ENCODE measurements at regions not wholly inside any gene's neighbourhood (a gene's known extent, or its start where the extent isn't known, plus 50 kb on each side); places are given as distances from the start of the nearest gene placed in this dataset.

DNA sequence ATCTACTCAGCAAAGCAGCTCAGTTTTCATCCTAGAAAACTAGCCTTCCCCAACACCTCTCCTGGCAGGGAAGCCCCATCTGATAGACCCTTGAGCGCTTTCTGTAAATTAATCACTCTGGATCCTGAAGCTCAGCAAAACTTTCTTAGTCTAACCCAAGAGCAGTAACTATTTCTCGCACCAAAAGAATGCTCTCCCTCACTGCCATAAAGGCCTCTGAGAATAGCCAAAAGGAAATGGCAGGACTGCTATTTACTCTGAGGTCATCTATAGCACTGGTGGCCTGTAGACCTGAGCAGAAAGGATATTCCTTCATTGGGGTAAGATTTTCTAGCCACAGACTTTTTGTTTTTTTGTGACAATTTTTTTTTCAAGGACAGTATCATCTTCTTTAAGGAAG lies 345.8 kb upstream of the ADAMTS9 start:
- Histone ChIP-seq H3K4me3 (ENCODE audit: low read depth in 1 of 2, low read length in 1 of 2) (no peak overlapping the region), H3K4me1 (ENCODE audit: control insufficient read depth in 1 of 2, insufficient read depth in 1 of 2, low read depth in 1 of 2, low read length in 1 of 2) (no peaks in the 10 kb centered on the region), H3K27ac (no peak overlapping the region), H3K9me3 (no peaks in the 10 kb centered on the region), H3K36me3 (no peaks in the 10 kb centered on the region), H3K27me3 (no peaks in the 10 kb centered on the region)
- TF ChIP-seq, protein P1, sequence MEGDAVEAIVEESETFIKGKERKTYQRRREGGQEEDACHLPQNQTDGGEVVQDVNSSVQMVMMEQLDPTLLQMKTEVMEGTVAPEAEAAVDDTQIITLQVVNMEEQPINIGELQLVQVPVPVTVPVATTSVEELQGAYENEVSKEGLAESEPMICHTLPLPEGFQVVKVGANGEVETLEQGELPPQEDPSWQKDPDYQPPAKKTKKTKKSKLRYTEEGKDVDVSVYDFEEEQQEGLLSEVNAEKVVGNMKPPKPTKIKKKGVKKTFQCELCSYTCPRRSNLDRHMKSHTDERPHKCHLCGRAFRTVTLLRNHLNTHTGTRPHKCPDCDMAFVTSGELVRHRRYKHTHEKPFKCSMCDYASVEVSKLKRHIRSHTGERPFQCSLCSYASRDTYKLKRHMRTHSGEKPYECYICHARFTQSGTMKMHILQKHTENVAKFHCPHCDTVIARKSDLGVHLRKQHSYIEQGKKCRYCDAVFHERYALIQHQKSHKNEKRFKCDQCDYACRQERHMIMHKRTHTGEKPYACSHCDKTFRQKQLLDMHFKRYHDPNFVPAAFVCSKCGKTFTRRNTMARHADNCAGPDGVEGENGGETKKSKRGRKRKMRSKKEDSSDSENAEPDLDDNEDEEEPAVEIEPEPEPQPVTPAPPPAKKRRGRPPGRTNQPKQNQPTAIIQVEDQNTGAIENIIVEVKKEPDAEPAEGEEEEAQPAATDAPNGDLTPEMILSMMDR (IDR thresholded peaks at IDR 0.05): no peak

DNA sequence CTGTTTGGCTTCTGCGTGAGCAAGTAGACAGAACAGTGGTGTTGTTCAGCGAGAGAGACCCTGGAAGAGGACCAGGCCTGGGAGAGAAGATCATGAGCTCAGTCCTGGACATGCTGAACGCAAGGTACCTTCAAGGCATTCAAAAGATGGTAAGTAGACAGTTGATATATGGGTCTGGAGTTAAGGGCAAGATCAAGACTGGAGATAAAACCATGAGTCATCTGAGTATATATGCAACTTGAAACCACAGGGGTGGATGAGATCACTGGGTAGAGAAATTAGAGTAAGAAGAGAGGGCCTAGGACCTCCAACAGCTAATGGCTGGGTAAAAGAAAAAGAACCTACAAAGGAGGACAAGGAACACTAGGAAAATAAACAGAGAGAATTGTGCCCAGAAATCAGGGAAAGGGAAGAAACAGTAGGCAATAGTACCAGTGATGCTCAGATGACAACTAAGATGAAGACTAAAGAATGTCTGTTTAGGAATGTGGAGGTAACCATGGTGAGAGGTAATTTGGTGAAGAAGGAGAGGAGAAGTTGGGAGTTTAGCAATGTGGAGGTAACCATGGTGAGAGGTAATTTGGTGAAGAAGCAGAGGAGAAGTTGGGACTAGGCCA lies 343.2 kb upstream of the ADAMTS9 start:
- Histone ChIP-seq H3K9me3 (no peaks in the 10 kb centered on the region), H3K4me1 (ENCODE audit: control insufficient read depth in 1 of 2, insufficient read depth in 1 of 2, low read depth in 1 of 2, low read length in 1 of 2) (no peaks in the 10 kb centered on the region), H3K36me3 (no peaks in the 10 kb centered on the region), H3K27me3 (no peaks in the 10 kb centered on the region), H3K4me3 (ENCODE audit: low read depth in 1 of 2, low read length in 1 of 2) (no peak overlapping the region), H3K27ac (no peak overlapping the region)
- TF ChIP-seq, protein P1 (IDR thresholded peaks at IDR 0.05): no peak

DNA sequence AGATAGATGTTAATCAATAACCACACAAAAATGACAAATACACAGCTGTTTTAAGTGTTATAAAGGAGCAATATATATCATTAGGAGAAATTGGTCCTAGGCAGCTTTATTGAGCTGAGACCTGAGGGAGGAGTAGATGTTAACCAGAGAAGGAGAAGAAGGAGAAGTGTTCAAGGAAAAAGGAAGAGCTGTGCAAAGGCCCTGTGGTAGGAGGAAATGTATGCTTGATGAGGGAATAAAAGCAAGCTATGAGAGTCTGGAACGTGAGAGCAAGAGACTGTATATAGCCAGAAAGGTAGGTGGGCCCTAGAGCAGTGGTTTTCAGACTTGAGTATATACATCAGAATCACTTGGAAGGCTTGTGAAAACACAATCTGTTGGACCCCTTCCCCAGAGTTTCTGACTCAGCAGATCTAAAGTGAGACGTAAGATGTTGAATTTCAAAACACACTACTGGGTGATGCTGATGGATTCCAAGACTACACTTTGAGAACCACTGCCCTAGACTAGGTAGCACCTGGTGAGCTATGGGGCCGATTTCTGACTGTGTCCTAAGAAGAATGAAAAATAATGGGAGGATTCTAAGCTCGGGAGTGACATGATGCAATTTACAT lies 342.3 kb upstream of the ADAMTS9 start:
- Histone ChIP-seq H3K4me3 (ENCODE audit: low read depth in 1 of 2, low read length in 1 of 2) (no peak overlapping the region), H3K36me3 (no peaks in the 10 kb centered on the region), H3K27ac (no peak overlapping the region), H3K4me1 (ENCODE audit: control insufficient read depth in 1 of 2, insufficient read depth in 1 of 2, low read depth in 1 of 2, low read length in 1 of 2) (no peaks in the 10 kb centered on the region), H3K9me3 (no peaks in the 10 kb centered on the region), H3K27me3 (no peaks in the 10 kb centered on the region)
- TF ChIP-seq, protein P1 (IDR thresholded peaks at IDR 0.05): no peak

DNA sequence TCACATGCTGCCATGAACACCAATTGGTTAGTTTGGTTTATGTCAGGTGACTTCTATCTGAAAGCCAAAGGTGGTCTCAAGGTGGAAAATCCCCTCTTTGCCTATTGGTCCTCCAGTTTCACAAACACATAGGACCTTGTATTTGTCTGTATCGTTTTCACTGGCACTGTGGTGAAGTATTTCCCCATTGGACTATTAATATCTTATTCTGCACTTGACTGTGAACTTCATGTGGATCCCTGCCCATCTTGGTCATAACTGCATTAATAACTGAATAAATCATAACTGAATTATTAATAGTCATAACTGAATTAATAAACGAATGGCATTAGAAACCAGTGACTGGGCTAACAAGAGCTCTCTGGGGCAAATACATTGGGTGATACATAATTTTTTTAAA lies 341.3 kb upstream of the ADAMTS9 start:
- H3K4me3 ChIP-seq (ENCODE audit: low read depth in 1 of 2, low read length in 1 of 2): no peak overlapping the region
- no peak overlapping the region for H3K27ac ChIP-seq
- no peaks in the 10 kb centered on the region for H3K9me3 ChIP-seq
- no peaks in the 10 kb centered on the region for H3K36me3 ChIP-seq
- H3K27me3 ChIP-seq: no peaks in the 10 kb centered on the region
- TF ChIP-seq, protein P1 (IDR thresholded peaks at IDR 0.05): no peak
- H3K4me1 ChIP-seq (ENCODE audit: control insufficient read depth in 1 of 2, insufficient read depth in 1 of 2, low read depth in 1 of 2, low read length in 1 of 2): no peaks in the 10 kb centered on the region

DNA sequence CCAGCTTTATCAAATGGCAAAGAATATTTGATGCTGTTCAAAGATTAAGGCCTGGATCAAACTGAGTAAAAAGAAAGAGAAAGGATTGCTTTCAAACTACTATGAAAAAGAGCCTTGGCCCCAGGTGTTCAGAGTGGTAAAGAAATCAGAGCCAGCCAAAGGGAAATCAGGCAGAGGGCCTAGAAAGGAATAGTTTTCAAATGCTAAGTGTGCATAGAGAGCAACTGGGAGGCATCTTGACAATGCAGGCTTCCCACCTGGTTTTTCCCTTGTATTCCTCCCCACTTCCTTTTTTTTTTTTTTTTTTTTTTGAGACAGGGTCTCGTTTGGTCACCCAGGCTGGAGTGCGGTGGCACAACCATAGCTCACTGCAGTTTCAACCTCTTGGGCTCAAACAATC lies 340.2 kb upstream of the ADAMTS9 start:
- TF ChIP-seq, protein P1 (IDR thresholded peaks at IDR 0.05): no peak
- Histone ChIP-seq H3K4me1 (ENCODE audit: control insufficient read depth in 1 of 2, insufficient read depth in 1 of 2, low read depth in 1 of 2, low read length in 1 of 2) (no peaks in the 10 kb centered on the region), H3K27me3 (no peaks in the 10 kb centered on the region), H3K4me3 (ENCODE audit: low read depth in 1 of 2, low read length in 1 of 2) (no peak overlapping the region), H3K27ac (no peak overlapping the region), H3K9me3 (no peaks in the 10 kb centered on the region), H3K36me3 (no peaks in the 10 kb centered on the region)

Measured in neutrophil (primary cell).